ENCODE measurements at regions not wholly inside any gene's neighbourhood (a gene's known extent, or its start where the extent isn't known, plus 50 kb on each side); places are given as distances from the start of the nearest gene placed in this dataset.

GRCh38 chr3:81029861-81030260 lies 731.6 kb downstream of the GBE1 start:
- Histone ChIP-seq H3K4me1 (ENCODE audit: insufficient read depth) (no peaks in the 10 kb centered on the region), H3K4me2 (ENCODE audit: unreplicated experiment) (no peak overlapping the region), H3F3A (ENCODE audit: insufficient read depth) (no peaks in the 10 kb centered on the region), H3K36me3 (ENCODE audit: low read depth) (no peaks in the 10 kb centered on the region), H3K9me3 (ENCODE audit: low read depth) (no peaks in the 10 kb centered on the region), H3K9ac (no peak overlapping the region), H3K27me3 (replicated peaks; ENCODE audit: insufficient read depth) (no peaks in the 10 kb centered on the region), H3K4me3 (no peak overlapping the region), H4K20me1 (ENCODE audit: insufficient read depth) (no peaks in the 10 kb centered on the region), H3K79me2 (ENCODE audit: insufficient read depth) (no peaks in the 10 kb centered on the region), H3K9me2 (ENCODE audit: insufficient read depth) (no peaks in the 10 kb centered on the region), H3K27ac (no peak overlapping the region), H2AFZ (no peak overlapping the region)
- WGBS, 2 experiments (ENCODE audit: low coverage in 1 of 2, low lambda C conversion rate in 2 of 2, missing lambda C conversion rate in 2 of 2), result 23 to 25% methylated on average over 2 of the region's 2 CpGs
- no peak for DNase-seq
- in situ Hi-C loops (cut with MboI), result no loop called here
- no peak for TF ChIP-seq EZH2phosphoT487 (IDR thresholded peaks at IDR 0.05; ENCODE audit: insufficient read depth, low read depth)
- TF ChIP-seq EZH2 (IDR thresholded peaks at IDR 0.05; ENCODE audit: insufficient read depth, poor library complexity, severe bottlenecking), result no peak

GRCh38 chr3:81027344-81027743 lies 734.1 kb downstream of the GBE1 start:
- WGBS, 2 experiments (ENCODE audit: low coverage in 1 of 2, low lambda C conversion rate in 2 of 2, missing lambda C conversion rate in 2 of 2), result 44 to 48% methylated on average over 1 of the region's 1 CpG
- no peak overlapping the region for H2AFZ ChIP-seq
- H3K27ac ChIP-seq, result no peak overlapping the region
- in situ Hi-C loops (cut with MboI), result no loop called here
- H3K79me2 ChIP-seq (ENCODE audit: insufficient read depth), result no peaks in the 10 kb centered on the region
- no peaks in the 10 kb centered on the region for H3K4me1 ChIP-seq (ENCODE audit: insufficient read depth)
- H3K4me2 ChIP-seq (ENCODE audit: unreplicated experiment), result no peak overlapping the region
- no peak for DNase-seq
- H4K20me1 ChIP-seq (ENCODE audit: insufficient read depth), result no peaks in the 10 kb centered on the region
- no peaks in the 10 kb centered on the region for H3K36me3 ChIP-seq (ENCODE audit: low read depth)
- no peak overlapping the region for H3K4me3 ChIP-seq
- H3F3A ChIP-seq (ENCODE audit: insufficient read depth), result no peaks in the 10 kb centered on the region
- no peaks in the 10 kb centered on the region for H3K9me2 ChIP-seq (ENCODE audit: insufficient read depth)
- no peaks in the 10 kb centered on the region for H3K9me3 ChIP-seq (ENCODE audit: low read depth)
- no peak overlapping the region for H3K9ac ChIP-seq
- no peaks in the 10 kb centered on the region for H3K27me3 ChIP-seq (replicated peaks; ENCODE audit: insufficient read depth)
- TF ChIP-seq EZH2 (IDR thresholded peaks at IDR 0.05; ENCODE audit: insufficient read depth, poor library complexity, severe bottlenecking) (no peak), EZH2phosphoT487 (IDR thresholded peaks at IDR 0.05; ENCODE audit: insufficient read depth, low read depth) (no peak)

GRCh38 chr3:81024560-81024959 lies 736.9 kb downstream of the GBE1 start:
- H2AFZ ChIP-seq, result no peak overlapping the region
- no peaks in the 10 kb centered on the region for H4K20me1 ChIP-seq (ENCODE audit: insufficient read depth)
- H3K9me3 ChIP-seq (ENCODE audit: low read depth), result no peaks in the 10 kb centered on the region
- 30 to 37% methylated on average over 7 of the region's 7 CpGs for WGBS, 2 experiments (ENCODE audit: low coverage in 1 of 2, low lambda C conversion rate in 2 of 2, missing lambda C conversion rate in 2 of 2)
- H3K9ac ChIP-seq, result no peak overlapping the region
- no peak overlapping the region for H3K4me2 ChIP-seq (ENCODE audit: unreplicated experiment)
- TF ChIP-seq EZH2phosphoT487 (IDR thresholded peaks at IDR 0.05; ENCODE audit: insufficient read depth, low read depth) (no peak), EZH2 (IDR thresholded peaks at IDR 0.05; ENCODE audit: insufficient read depth, poor library complexity, severe bottlenecking) (no peak)
- no peaks in the 10 kb centered on the region for H3K4me1 ChIP-seq (ENCODE audit: insufficient read depth)
- in situ Hi-C loops (cut with MboI), result no loop called here
- H3K79me2 ChIP-seq (ENCODE audit: insufficient read depth), result no peaks in the 10 kb centered on the region
- H3K27me3 ChIP-seq (replicated peaks; ENCODE audit: insufficient read depth), result no peaks in the 10 kb centered on the region
- no peak overlapping the region for H3K4me3 ChIP-seq
- H3K9me2 ChIP-seq (ENCODE audit: insufficient read depth), result no peaks in the 10 kb centered on the region
- no peak for DNase-seq
- H3F3A ChIP-seq (ENCODE audit: insufficient read depth), result no peaks in the 10 kb centered on the region
- H3K27ac ChIP-seq, result no peak overlapping the region
- H3K36me3 ChIP-seq (ENCODE audit: low read depth), result no peaks in the 10 kb centered on the region

GRCh38 chr3:81022339-81022738 lies 739.1 kb downstream of the GBE1 start:
- 20 to 23% methylated on average over 3 of the region's 3 CpGs for WGBS, 2 experiments (ENCODE audit: low coverage in 1 of 2, low lambda C conversion rate in 2 of 2, missing lambda C conversion rate in 2 of 2)
- no peak for TF ChIP-seq EZH2phosphoT487 (IDR thresholded peaks at IDR 0.05; ENCODE audit: insufficient read depth, low read depth)
- no peak for TF ChIP-seq EZH2 (IDR thresholded peaks at IDR 0.05; ENCODE audit: insufficient read depth, poor library complexity, severe bottlenecking)

GRCh38 chr3:81013360-81013759 lies 748.1 kb downstream of the GBE1 start:
- WGBS, 2 experiments (ENCODE audit: low coverage in 1 of 2, low lambda C conversion rate in 2 of 2, missing lambda C conversion rate in 2 of 2), result 10 to 14% methylated on average over 2 of the region's 2 CpGs
- peak; percentile 0 for DNase-seq
- in situ Hi-C loops (cut with MboI), result no loop called here

More at GRCh38 chr3:81022339-81022738, 739.1 kb downstream of the GBE1 start:
- Histone ChIP-seq H3K4me2 (ENCODE audit: unreplicated experiment) (no peak overlapping the region), H3K9me2 (ENCODE audit: insufficient read depth) (no peaks in the 10 kb centered on the region), H3F3A (ENCODE audit: insufficient read depth) (no peaks in the 10 kb centered on the region), H4K20me1 (ENCODE audit: insufficient read depth) (no peaks in the 10 kb centered on the region), H3K27ac (no peak overlapping the region), H2AFZ (no peak overlapping the region), H3K79me2 (ENCODE audit: insufficient read depth) (no peaks in the 10 kb centered on the region), H3K4me3 (no peak overlapping the region), H3K9ac (no peak overlapping the region), H3K36me3 (ENCODE audit: low read depth) (no peaks in the 10 kb centered on the region), H3K4me1 (ENCODE audit: insufficient read depth) (no peaks in the 10 kb centered on the region), H3K27me3 (replicated peaks; ENCODE audit: insufficient read depth) (no peaks in the 10 kb centered on the region), H3K9me3 (ENCODE audit: low read depth) (no peaks in the 10 kb centered on the region)
- in situ Hi-C loops (cut with MboI), result no loop called here
- no peak for DNase-seq

More at GRCh38 chr3:81013360-81013759, 748.1 kb downstream of the GBE1 start:
- H3K36me3 ChIP-seq (ENCODE audit: low read depth), result no peaks in the 10 kb centered on the region
- no peak overlapping the region for H3K4me2 ChIP-seq (ENCODE audit: unreplicated experiment)
- no peak overlapping the region for H3K27ac ChIP-seq
- no peak overlapping the region for H3K9ac ChIP-seq
- H3K9me2 ChIP-seq (ENCODE audit: insufficient read depth), result no peaks in the 10 kb centered on the region
- no peaks in the 10 kb centered on the region for H3K27me3 ChIP-seq (replicated peaks; ENCODE audit: insufficient read depth)
- H3K4me1 ChIP-seq (ENCODE audit: insufficient read depth), result no peaks in the 10 kb centered on the region
- no peaks in the 10 kb centered on the region for H3K79me2 ChIP-seq (ENCODE audit: insufficient read depth)
- no peak overlapping the region for H3K4me3 ChIP-seq
- H3F3A ChIP-seq (ENCODE audit: insufficient read depth), result no peaks in the 10 kb centered on the region
- no peak overlapping the region for H2AFZ ChIP-seq
- TF ChIP-seq EZH2 (IDR thresholded peaks at IDR 0.05; ENCODE audit: insufficient read depth, poor library complexity, severe bottlenecking) (no peak), EZH2phosphoT487 (IDR thresholded peaks at IDR 0.05; ENCODE audit: insufficient read depth, low read depth) (no peak)
- H3K9me3 ChIP-seq (ENCODE audit: low read depth), result no peaks in the 10 kb centered on the region
- H4K20me1 ChIP-seq (ENCODE audit: insufficient read depth), result no peaks in the 10 kb centered on the region
